ENCODE measurements at regions not wholly inside any gene's neighbourhood (a gene's known extent, or its start where the extent isn't known, plus 50 kb on each side); places are given as distances from the start of the nearest gene placed in this dataset.

DNA sequence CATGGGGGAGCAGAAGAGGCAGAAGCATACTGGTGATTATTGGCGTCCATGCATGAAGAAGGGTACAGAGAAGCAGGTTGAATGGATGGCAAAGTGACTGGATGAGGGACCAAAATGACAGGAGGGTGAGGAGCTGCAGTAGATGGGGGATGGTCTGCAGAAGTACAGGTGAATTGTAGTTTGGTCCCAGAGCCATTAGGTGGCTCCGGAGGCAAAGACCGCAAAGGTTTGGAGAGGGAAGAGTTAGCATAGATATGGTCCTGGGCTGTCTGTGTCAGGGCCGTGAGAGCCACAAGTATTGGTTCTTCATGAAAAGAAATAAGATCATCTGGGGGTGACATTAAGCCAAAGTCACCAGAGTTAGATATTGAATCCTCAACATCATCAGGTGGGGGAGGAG, 59.0 kb upstream of the ZNF726 start:
- no peaks in the 10 kb centered on the region for H3K79me2 ChIP-seq (ENCODE audit: low read length)
- H3K9ac ChIP-seq (ENCODE audit: low read length): no peak overlapping the region
- no peaks in the 10 kb centered on the region for H4K20me1 ChIP-seq (ENCODE audit: insufficient read depth, low read length)
- no peaks in the 10 kb centered on the region for H3K4me1 ChIP-seq (ENCODE audit: low read length)
- no peak overlapping the region for H2AFZ ChIP-seq (ENCODE audit: low read length)
- DNase-seq: no peak
- H3F3A ChIP-seq (ENCODE audit: insufficient read depth, low read length): no peaks in the 10 kb centered on the region
- no peak overlapping the region for H3K27ac ChIP-seq (ENCODE audit: low read length)
- H3K4me3 ChIP-seq (ENCODE audit: low read length): no peak overlapping the region
- H3K36me3 ChIP-seq (replicated peaks; ENCODE audit: insufficient read depth, low read length): no peaks in the 10 kb centered on the region
- no peak overlapping the region for H3K4me2 ChIP-seq (ENCODE audit: low read depth, low read length)
- no peak for TF ChIP-seq EZH2 (optimal IDR thresholded peaks at IDR 0.05; ENCODE audit: low read depth, low read length)
- TF ChIP-seq, protein P1, sequence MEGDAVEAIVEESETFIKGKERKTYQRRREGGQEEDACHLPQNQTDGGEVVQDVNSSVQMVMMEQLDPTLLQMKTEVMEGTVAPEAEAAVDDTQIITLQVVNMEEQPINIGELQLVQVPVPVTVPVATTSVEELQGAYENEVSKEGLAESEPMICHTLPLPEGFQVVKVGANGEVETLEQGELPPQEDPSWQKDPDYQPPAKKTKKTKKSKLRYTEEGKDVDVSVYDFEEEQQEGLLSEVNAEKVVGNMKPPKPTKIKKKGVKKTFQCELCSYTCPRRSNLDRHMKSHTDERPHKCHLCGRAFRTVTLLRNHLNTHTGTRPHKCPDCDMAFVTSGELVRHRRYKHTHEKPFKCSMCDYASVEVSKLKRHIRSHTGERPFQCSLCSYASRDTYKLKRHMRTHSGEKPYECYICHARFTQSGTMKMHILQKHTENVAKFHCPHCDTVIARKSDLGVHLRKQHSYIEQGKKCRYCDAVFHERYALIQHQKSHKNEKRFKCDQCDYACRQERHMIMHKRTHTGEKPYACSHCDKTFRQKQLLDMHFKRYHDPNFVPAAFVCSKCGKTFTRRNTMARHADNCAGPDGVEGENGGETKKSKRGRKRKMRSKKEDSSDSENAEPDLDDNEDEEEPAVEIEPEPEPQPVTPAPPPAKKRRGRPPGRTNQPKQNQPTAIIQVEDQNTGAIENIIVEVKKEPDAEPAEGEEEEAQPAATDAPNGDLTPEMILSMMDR (IDR thresholded peaks at IDR 0.05; ENCODE audit: low read length): no peak
- no peak for TF ChIP-seq EZH2phosphoT487 (IDR thresholded peaks at IDR 0.05; ENCODE audit: low read length)
- H3K9me2 ChIP-seq (replicated peaks; ENCODE audit: insufficient read depth, low read length): no peaks in the 10 kb centered on the region
- no peaks in the 10 kb centered on the region for H3K27me3 ChIP-seq (replicated peaks; ENCODE audit: insufficient read depth, low read length)
- no peaks in the 10 kb centered on the region for H3K9me3 ChIP-seq (replicated peaks; ENCODE audit: insufficient read depth, low read length)

DNA sequence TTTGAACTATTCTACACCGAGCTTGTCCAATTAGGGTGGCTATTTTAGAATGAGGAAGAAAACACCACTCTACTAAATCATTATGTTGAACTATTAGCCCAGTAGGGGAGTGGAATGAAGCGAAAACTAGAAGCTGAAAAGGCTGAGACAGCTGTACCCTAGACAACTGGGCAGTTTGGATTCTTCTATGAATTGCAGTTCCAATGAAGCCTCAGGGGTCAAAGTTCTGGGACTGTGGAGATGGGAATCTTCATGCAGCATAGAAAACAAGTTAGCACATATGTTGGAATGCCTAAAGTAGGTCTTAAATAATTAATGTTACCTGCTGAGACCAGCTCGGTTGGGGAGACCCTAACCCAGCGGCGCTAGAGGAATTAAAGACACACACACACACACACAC, 62.7 kb upstream of the ZNF726 start:
- Histone ChIP-seq H3K9me3 (replicated peaks; ENCODE audit: insufficient read depth, low read length) (no peaks in the 10 kb centered on the region), H4K20me1 (ENCODE audit: insufficient read depth, low read length) (no peaks in the 10 kb centered on the region), H3K9me2 (replicated peaks; ENCODE audit: insufficient read depth, low read length) (no peaks in the 10 kb centered on the region), H3K27ac (ENCODE audit: low read length) (no peak overlapping the region), H3K9ac (ENCODE audit: low read length) (no peak overlapping the region), H3K4me3 (ENCODE audit: low read length) (no peak overlapping the region), H3K36me3 (replicated peaks; ENCODE audit: insufficient read depth, low read length) (no peaks in the 10 kb centered on the region), H3K27me3 (replicated peaks; ENCODE audit: insufficient read depth, low read length) (no peaks in the 10 kb centered on the region), H3F3A (ENCODE audit: insufficient read depth, low read length) (no peaks in the 10 kb centered on the region), H2AFZ (ENCODE audit: low read length) (no peak overlapping the region), H3K79me2 (ENCODE audit: low read length) (no peaks in the 10 kb centered on the region), H3K4me1 (ENCODE audit: low read length) (no peaks in the 10 kb centered on the region), H3K4me2 (ENCODE audit: low read depth, low read length) (no peak overlapping the region)
- no peak for DNase-seq
- TF ChIP-seq, protein P1 (IDR thresholded peaks at IDR 0.05; ENCODE audit: low read length): no peak
- TF ChIP-seq EZH2 (optimal IDR thresholded peaks at IDR 0.05; ENCODE audit: low read depth, low read length) (no peak), EZH2phosphoT487 (IDR thresholded peaks at IDR 0.05; ENCODE audit: low read length) (no peak)

DNA sequence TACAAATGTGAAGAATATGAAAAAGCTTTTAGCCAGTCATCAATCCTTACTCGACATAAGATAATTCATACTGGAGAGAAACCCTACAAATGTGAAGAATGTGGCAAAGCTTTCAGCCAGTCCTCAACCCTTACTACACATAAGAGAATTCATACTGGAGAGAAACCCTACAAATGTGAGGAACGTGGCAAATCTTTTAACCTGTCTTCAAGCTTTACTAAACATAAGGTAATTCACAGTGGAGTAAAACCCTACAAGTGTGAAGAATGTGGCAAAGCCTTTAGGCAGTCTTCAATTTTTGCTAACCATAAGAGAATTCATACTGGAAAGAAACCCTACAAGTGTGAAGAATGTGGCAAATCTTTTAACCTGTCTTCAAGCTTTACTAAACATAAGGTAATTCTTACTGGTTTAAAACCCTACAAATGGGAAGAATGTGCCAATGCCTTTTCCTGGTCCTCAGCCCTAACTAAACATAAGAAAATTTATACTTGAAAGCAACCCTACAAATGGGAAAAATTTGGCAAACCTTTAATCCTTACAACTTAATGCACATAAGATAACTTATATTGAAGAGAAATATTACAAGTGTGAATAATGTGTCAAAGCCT, 74.1 kb upstream of the ZNF681 start:
- no peak overlapping the region for H3K9ac ChIP-seq (ENCODE audit: low read length)
- no peaks in the 10 kb centered on the region for H3K27me3 ChIP-seq (replicated peaks; ENCODE audit: insufficient read depth, low read length)
- DNase-seq: no peak
- H3K79me2 ChIP-seq (ENCODE audit: low read length): no peaks in the 10 kb centered on the region
- H3K9me3 ChIP-seq (replicated peaks; ENCODE audit: insufficient read depth, low read length): no peaks in the 10 kb centered on the region
- H3K4me2 ChIP-seq (ENCODE audit: low read depth, low read length): no peak overlapping the region
- TF ChIP-seq EZH2 (optimal IDR thresholded peaks at IDR 0.05; ENCODE audit: low read depth, low read length): no peak
- H3K27ac ChIP-seq (ENCODE audit: low read length): no peak overlapping the region
- H3F3A ChIP-seq (ENCODE audit: insufficient read depth, low read length): no peaks in the 10 kb centered on the region
- H3K9me2 ChIP-seq (replicated peaks; ENCODE audit: insufficient read depth, low read length): no peaks in the 10 kb centered on the region
- no peak overlapping the region for H3K4me3 ChIP-seq (ENCODE audit: low read length)
- no peaks in the 10 kb centered on the region for H3K36me3 ChIP-seq (replicated peaks; ENCODE audit: insufficient read depth, low read length)
- H4K20me1 ChIP-seq (ENCODE audit: insufficient read depth, low read length): no peaks in the 10 kb centered on the region
- H3K4me1 ChIP-seq (ENCODE audit: low read length): no peaks in the 10 kb centered on the region
- H2AFZ ChIP-seq (ENCODE audit: low read length): no peak overlapping the region

DNA sequence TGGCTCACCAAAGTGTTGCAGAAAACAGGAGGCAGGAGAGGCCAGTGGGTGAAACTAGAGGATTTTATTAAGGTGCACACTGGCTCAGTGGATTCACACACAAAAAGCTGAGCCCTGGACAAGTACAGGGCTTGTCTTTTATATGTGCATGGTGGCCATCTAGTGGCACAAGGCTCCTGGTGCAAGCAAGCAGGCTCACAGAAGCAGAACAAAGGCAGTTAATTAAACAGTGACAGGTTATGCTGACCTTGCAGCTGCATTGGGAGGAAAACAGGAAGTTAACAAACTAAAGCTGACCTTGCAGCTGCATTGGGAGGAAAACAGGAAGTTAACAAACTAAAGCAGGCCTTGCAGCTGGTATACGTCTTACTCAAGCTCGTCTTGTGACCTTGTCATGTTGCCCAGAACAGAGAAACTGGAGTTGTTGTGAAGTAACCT, 65.3 kb upstream of the ZNF681 start:
- Histone ChIP-seq H3K4me3 (ENCODE audit: low read length) (no peak overlapping the region), H3K9ac (ENCODE audit: low read length) (peak overlapping the region; percentile 8; the same call in 1 of the 2 replicates)

More for the DNA sequence above, 65.3 kb upstream of the ZNF681 start:
- H3K27ac ChIP-seq (ENCODE audit: low read length): peak overlapping the region; percentile 73; the same call in 1 of the 2 replicates
- H3K9me2 ChIP-seq (replicated peaks; ENCODE audit: insufficient read depth, low read length): no peaks in the 10 kb centered on the region
- H2AFZ ChIP-seq (ENCODE audit: low read length): 0 out of 2 replicates have a peak overlapping the region, but pooled peaks have one; percentile 1
- TF ChIP-seq, protein P1 (IDR thresholded peaks at IDR 0.05; ENCODE audit: low read length): peak; percentile 65
- TF ChIP-seq EZH2 (optimal IDR thresholded peaks at IDR 0.05; ENCODE audit: low read depth, low read length): no peak
- no peaks in the 10 kb centered on the region for H4K20me1 ChIP-seq (ENCODE audit: insufficient read depth, low read length)
- H3K4me1 ChIP-seq (ENCODE audit: low read length): peaks cover 3% of the 10 kb centered on the region; the same call in 1 of the 2 replicates
- no peaks in the 10 kb centered on the region for H3K36me3 ChIP-seq (replicated peaks; ENCODE audit: insufficient read depth, low read length)
- DNase-seq: peak; percentile 89
- H3K9me3 ChIP-seq (replicated peaks; ENCODE audit: insufficient read depth, low read length): no peaks in the 10 kb centered on the region; the same call in 1 of the 2 replicates
- H3F3A ChIP-seq (ENCODE audit: insufficient read depth, low read length): peaks cover 4% of the 10 kb centered on the region; the same call in 1 of the 2 replicates
- no peaks in the 10 kb centered on the region for H3K79me2 ChIP-seq (ENCODE audit: low read length)
- H3K27me3 ChIP-seq (replicated peaks; ENCODE audit: insufficient read depth, low read length): no peaks in the 10 kb centered on the region
- H3K4me2 ChIP-seq (ENCODE audit: low read depth, low read length): no peak overlapping the region
